ENCODE measurements at regions not wholly inside any gene's neighbourhood (a gene's known extent, or its start where the extent isn't known, plus 50 kb on each side); places are given as distances from the start of the nearest gene placed in this dataset.

- TF ChIP-seq CTCF (IDR thresholded peaks at IDR 0.05; ENCODE audit: insufficient read depth, low read length, poor library complexity, severe bottlenecking) = no peak
- no peak for TF ChIP-seq EZH2phosphoT487 (conservative IDR thresholded peaks at IDR 0.05; ENCODE audit: low read length)
Measured at GRCh38 chr2:16194931-16195680, 254.8 kb downstream of the MYCN start.
